ENCODE measurements at regions not wholly inside any gene's neighbourhood (a gene's known extent, or its start where the extent isn't known, plus 50 kb on each side); places are given as distances from the start of the nearest gene placed in this dataset.

- H3K36me3 ChIP-seq = no peaks in the 10 kb centered on the region
- peaks cover 11% of the 10 kb centered on the region for H3K4me1 ChIP-seq
- no peaks in the 10 kb centered on the region for H3K9me3 ChIP-seq
- no peak overlapping the region for H3K27ac ChIP-seq
- no peak overlapping the region for H3K4me3 ChIP-seq
- no peak for DNase-seq
- peaks cover 11% of the 10 kb centered on the region for H3K27me3 ChIP-seq
- intact Hi-C loops (cut with DNase I) = no loop called here
- H3K9ac ChIP-seq (ENCODE audit: low read depth in 2 of 2, low read length in 2 of 2) = no peak overlapping the region
- TF ChIP-seq CTCF (IDR thresholded peaks at IDR 0.05) = no peak
These were observed 268.6 kb downstream of the DLL1 start for GRCh38 chr6:170022291-170022722.

GRCh38 chr6:170021579-170021978 is 269.3 kb downstream of the DLL1 start:
- intact Hi-C loops (cut with DNase I) = no loop called here
- no peak for DNase-seq

GRCh38 chr6:170019818-170020583 is 268.6 kb downstream of the ERMARD start:
- no peaks in the 10 kb centered on the region for H3K4me1 ChIP-seq
- no peak overlapping the region for H3K27ac ChIP-seq
- DNase-seq = no peak
- peaks cover 11% of the 10 kb centered on the region for H3K27me3 ChIP-seq
- no peak overlapping the region for H3K9ac ChIP-seq (ENCODE audit: low read depth in 2 of 2, low read length in 2 of 2)
- H3K36me3 ChIP-seq = no peaks in the 10 kb centered on the region
- intact Hi-C loops (cut with DNase I) = no loop called here
- H3K9me3 ChIP-seq = no peaks in the 10 kb centered on the region
- no peak for TF ChIP-seq CTCF (IDR thresholded peaks at IDR 0.05)
- H3K4me3 ChIP-seq = no peak overlapping the region

More at GRCh38 chr6:170021579-170021978, 269.3 kb downstream of the DLL1 start:
- Histone ChIP-seq H3K9ac (ENCODE audit: low read depth in 2 of 2, low read length in 2 of 2) (no peak overlapping the region), H3K27ac (no peak overlapping the region), H3K4me3 (no peak overlapping the region), H3K4me1 (peaks cover 6% of the 10 kb centered on the region), H3K27me3 (peaks cover 11% of the 10 kb centered on the region), H3K9me3 (no peaks in the 10 kb centered on the region), H3K36me3 (no peaks in the 10 kb centered on the region)
- TF ChIP-seq CTCF (IDR thresholded peaks at IDR 0.05) = no peak

- no peaks in the 10 kb centered on the region for H3K9me3 ChIP-seq
- H3K9ac ChIP-seq (ENCODE audit: low read depth in 2 of 2, low read length in 2 of 2) = no peak overlapping the region
- H3K4me1 ChIP-seq = no peaks in the 10 kb centered on the region
- no peaks in the 10 kb centered on the region for H3K36me3 ChIP-seq
- no peak for TF ChIP-seq CTCF (IDR thresholded peaks at IDR 0.05)
- H3K27ac ChIP-seq = no peak overlapping the region
- no peak overlapping the region for H3K4me3 ChIP-seq
- intact Hi-C loops (cut with DNase I) = no loop called here
- DNase-seq = no peak
- peaks cover 11% of the 10 kb centered on the region for H3K27me3 ChIP-seq
These were observed 267.8 kb downstream of the ERMARD start for GRCh38 chr6:170018936-170019817.

GRCh38 chr6:170018422-170018935 is 267.1 kb downstream of the ERMARD start:
- peaks cover 10% of the 10 kb centered on the region for H3K27me3 ChIP-seq
- no peak overlapping the region for H3K27ac ChIP-seq
- no peak overlapping the region for H3K9ac ChIP-seq (ENCODE audit: low read depth in 2 of 2, low read length in 2 of 2)
- intact Hi-C loops (cut with DNase I) = no loop called here
- no peak overlapping the region for H3K4me3 ChIP-seq
- no peak for DNase-seq
- H3K4me1 ChIP-seq = no peaks in the 10 kb centered on the region
- no peak for TF ChIP-seq CTCF (IDR thresholded peaks at IDR 0.05)
- H3K9me3 ChIP-seq = no peaks in the 10 kb centered on the region
- H3K36me3 ChIP-seq = no peaks in the 10 kb centered on the region

Data from colonic mucosa (tissue), 4 donors.